Natural killer cell (primary cell): ENCODE measurements at regions not wholly inside any gene's neighbourhood (a gene's known extent, or its start where the extent isn't known, plus 50 kb on each side); places are given as distances from the start of the nearest gene placed in this dataset.

Experiments
- ATAC-seq, 3 donors: fragments of 150-1000 bp in 2 of 3; fragments of 200-7000 bp in 1 of 3; cut with Tn5 transposase; 1 replicate in 1 of 3; 2 replicates in 2 of 3; pipeline ENCODE4 v1.10.0; 2021; ENCODE audit warnings: mild to moderate bottlenecking in 2 of 3, moderate library complexity in 2 of 3
- DNase-seq, 2 donors: peaks; one replicate each; pipeline versions ENCODE4 v3.0.0 to v3.0.0-alpha.2; 2013 to 2021; ENCODE audit warnings: mixed read lengths in 1 of 2
- H3K27ac ChIP-seq: one replicate; pipeline ENCODE4 v1.5.1; 2013; ENCODE audit warnings: mild to moderate bottlenecking, low read length
- H3K27me3 ChIP-seq: one replicate; pipeline ENCODE4 v1.6.1; 2013; ENCODE audit warnings: low read length; ENCODE audit not compliant: control insufficient read depth, insufficient read depth
- H3K36me3 ChIP-seq: one replicate; pipeline ENCODE4 v1.6.1; 2013; ENCODE audit warnings: low read length; ENCODE audit not compliant: control insufficient read depth, insufficient read depth
- H3K4me1 ChIP-seq: one replicate; pipeline ENCODE4 v1.6.1; 2013; ENCODE audit warnings: low read length; ENCODE audit not compliant: control insufficient read depth, insufficient read depth
- H3K4me3 ChIP-seq: one replicate; pipeline ENCODE4 v1.5.1; 2013; ENCODE audit warnings: low read length
- H3K9me3 ChIP-seq: one replicate; pipeline ENCODE4 v1.6.1; 2013; ENCODE audit warnings: low read length; ENCODE audit not compliant: control insufficient read depth, insufficient read depth
- H3K27ac Mint-ChIP-seq, 2 donors: one replicate each; pipeline ENCODE4 v1.8.0; 2022; ENCODE audit warnings: mild to moderate bottlenecking in 2 of 2, mixed read lengths in 2 of 2, moderate library complexity in 1 of 2
- H3K27me3 Mint-ChIP-seq, 2 donors: one replicate each; pipeline ENCODE4 v1.8.0; 2022; ENCODE audit warnings: low read depth in 2 of 2, mixed read lengths in 2 of 2
- H3K36me3 Mint-ChIP-seq: one replicate; pipeline ENCODE4 v1.8.0; 2022; ENCODE audit warnings: mixed read lengths
- H3K4me1 Mint-ChIP-seq, 2 donors: one replicate each; pipeline ENCODE4 v1.8.0; 2022; ENCODE audit warnings: mixed read lengths in 2 of 2
- H3K4me3 Mint-ChIP-seq: one replicate; pipeline ENCODE4 v1.8.0; 2022; ENCODE audit warnings: mild to moderate bottlenecking, moderate library complexity, mixed read lengths
- H3K9me3 Mint-ChIP-seq, 2 donors: one replicate each; pipeline ENCODE4 v1.8.0; 2022; ENCODE audit warnings: mixed read lengths in 2 of 2
- CTCF ChIP-seq: fragments of 200-600 bp; IDR thresholded peaks from one replicate; pipeline ENCODE4 v1.8.0; 2022; ENCODE audit warnings: antibody characterized with exemption
- WGBS: methylation state at CpG from one replicate; pipeline ENCODE4 v1.1.7; 2013; ENCODE audit warnings: missing lambda C conversion rate; ENCODE audit not compliant: insufficient coverage; 5-methylcytosine and 5-hydroxymethylcytosine counted together
- intact Hi-C: fragments of 100-400 bp; cut with micrococcal nuclease; formaldehyde crosslinking; loops from one replicate; pipeline ENCODE4 v1.14.2; 2022

- no peak for ATAC-seq
- Histone ChIP-seq H3K9me3 (no peaks in the 10 kb centered on the region), H3K27ac (no peak overlapping the region), H3K27me3 (no peaks in the 10 kb centered on the region), H3K4me3 (no peak overlapping the region), H3K4me1 (no peaks in the 10 kb centered on the region), H3K36me3 (no peaks in the 10 kb centered on the region)
- intact Hi-C loops, result no loop called here
- H3K27me3 Mint-ChIP-seq, result peaks cover 14 to 16% of the 10 kb centered on the region in 2 donors
- no peak for DNase-seq
- H3K27ac Mint-ChIP-seq, result no peak overlapping the region
- 94% methylated on average over 23 of the region's 23 CpGs for WGBS
- H3K4me1 Mint-ChIP-seq, result peaks cover 0 to 9% of the 10 kb centered on the region in 2 donors
- no peak overlapping the region for H3K4me3 Mint-ChIP-seq
- H3K36me3 Mint-ChIP-seq, result no peaks in the 10 kb centered on the region
- no peaks in the 10 kb centered on the region for H3K9me3 Mint-ChIP-seq
- no peak for TF ChIP-seq CTCF
These were observed 50.7 kb upstream of the TNRC6C start for GRCh38 chr17:77907497-77908461.

- Histone ChIP-seq H3K4me1 (no peaks in the 10 kb centered on the region), H3K27ac (no peak overlapping the region), H3K36me3 (no peaks in the 10 kb centered on the region), H3K4me3 (no peak overlapping the region), H3K27me3 (no peaks in the 10 kb centered on the region), H3K9me3 (no peaks in the 10 kb centered on the region)
- no peak for DNase-seq
- Mint-ChIP-seq H3K4me1 (peaks cover 0 to 9% of the 10 kb centered on the region in 2 donors), H3K4me3 (no peak overlapping the region), H3K9me3 (no peaks in the 10 kb centered on the region), H3K36me3 (no peaks in the 10 kb centered on the region), H3K27ac (no peak overlapping the region), H3K27me3 (peaks cover 14 to 16% of the 10 kb centered on the region in 2 donors)
- ATAC-seq, result no peak
- intact Hi-C loops, result no loop called here
- no peak for TF ChIP-seq CTCF
- over 99% methylated on average over 3 of the region's 4 CpGs for WGBS
These were observed 50.0 kb upstream of the TNRC6C start for GRCh38 chr17:77908501-77908900.
